ENCODE measurements at regions not wholly inside any gene's neighbourhood (a gene's known extent, or its start where the extent isn't known, plus 50 kb on each side); places are given as distances from the start of the nearest gene placed in this dataset.

DNA sequence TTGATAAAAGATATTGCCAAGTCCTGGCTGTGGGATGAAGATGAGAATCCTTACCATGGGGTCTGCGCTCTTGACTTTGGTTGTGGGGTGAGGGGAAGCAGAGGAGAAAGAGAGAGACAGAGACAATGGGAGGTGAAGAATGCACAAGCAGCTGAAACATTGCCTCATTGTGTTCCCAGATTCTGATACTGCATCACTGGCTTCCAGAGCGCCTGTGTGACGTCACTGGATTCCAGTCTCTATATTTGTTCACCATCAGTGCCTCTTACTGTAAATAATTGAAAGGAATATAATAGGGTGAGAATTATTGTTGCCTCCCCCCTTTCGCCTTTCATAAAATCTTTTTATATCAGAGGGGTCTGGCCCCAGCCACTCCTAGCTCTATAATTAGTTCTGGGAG is 188.9 kb upstream of the NTF3 start:
- TF ChIP-seq, protein P1, sequence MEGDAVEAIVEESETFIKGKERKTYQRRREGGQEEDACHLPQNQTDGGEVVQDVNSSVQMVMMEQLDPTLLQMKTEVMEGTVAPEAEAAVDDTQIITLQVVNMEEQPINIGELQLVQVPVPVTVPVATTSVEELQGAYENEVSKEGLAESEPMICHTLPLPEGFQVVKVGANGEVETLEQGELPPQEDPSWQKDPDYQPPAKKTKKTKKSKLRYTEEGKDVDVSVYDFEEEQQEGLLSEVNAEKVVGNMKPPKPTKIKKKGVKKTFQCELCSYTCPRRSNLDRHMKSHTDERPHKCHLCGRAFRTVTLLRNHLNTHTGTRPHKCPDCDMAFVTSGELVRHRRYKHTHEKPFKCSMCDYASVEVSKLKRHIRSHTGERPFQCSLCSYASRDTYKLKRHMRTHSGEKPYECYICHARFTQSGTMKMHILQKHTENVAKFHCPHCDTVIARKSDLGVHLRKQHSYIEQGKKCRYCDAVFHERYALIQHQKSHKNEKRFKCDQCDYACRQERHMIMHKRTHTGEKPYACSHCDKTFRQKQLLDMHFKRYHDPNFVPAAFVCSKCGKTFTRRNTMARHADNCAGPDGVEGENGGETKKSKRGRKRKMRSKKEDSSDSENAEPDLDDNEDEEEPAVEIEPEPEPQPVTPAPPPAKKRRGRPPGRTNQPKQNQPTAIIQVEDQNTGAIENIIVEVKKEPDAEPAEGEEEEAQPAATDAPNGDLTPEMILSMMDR (IDR thresholded peaks at IDR 0.05) = no peak
- TF ChIP-seq POLR2A (IDR thresholded peaks at IDR 0.05) = no peak
